ENCODE measurements at regions not wholly inside any gene's neighbourhood (a gene's known extent, or its start where the extent isn't known, plus 50 kb on each side); places are given as distances from the start of the nearest gene placed in this dataset.

- no peak for TF ChIP-seq SIN3A (IDR thresholded peaks at IDR 0.05; ENCODE audit: low read depth, low read length)
- no peak for TF ChIP-seq CREB1 (IDR thresholded peaks at IDR 0.05; ENCODE audit: low read depth)
- no peak for TF ChIP-seq CBX3 (IDR thresholded peaks at IDR 0.05; ENCODE audit: borderline replicate concordance, low read depth)
Observed at GRCh38 chr3:64852738-64853137, 164.9 kb upstream of the ADAMTS9 start.

All from GM12878 (cell line).